MCF 10A (cell line): ENCODE measurements at regions not wholly inside any gene's neighbourhood (a gene's known extent, or its start where the extent isn't known, plus 50 kb on each side); places are given as distances from the start of the nearest gene placed in this dataset.

ENCODE experiments used
- BruUV-seq: library from RNA; stranded (reverse); fragments of 400-500 nt; replicated peaks from 2 replicates; lab custom pipeline; 2021; lab: Mats Ljungman, UMichigan
- CTCF ChIA-PET: fragments of 300-600 bp; sonication (Branson Sonifier 250); formaldehyde crosslinking; extraction: SDS; loops from one replicate; lab custom pipeline; 2021; ENCODE audit warnings: antibody characterized with exemption, inconsistent platforms; lab: Yijun Ruan, JAX
- POLR2A ChIA-PET: fragments of 300-600, 350-650 bp; sonication (Branson Sonifier 250); formaldehyde crosslinking; extraction: SDS; loops from one replicate; lab custom pipeline; 2020; ENCODE audit warnings: antibody characterized with exemption, inconsistent platforms; lab: Yijun Ruan, JAX
- DNase-seq: peaks from one replicate; pipeline ENCODE4 v3.0.0-alpha.2; 2018; ENCODE audit not compliant: unreplicated experiment
- H3K27ac Mint-ChIP-seq: one replicate; pipeline ENCODE4 v1.8.0; 2022; ENCODE audit warnings: mild to moderate bottlenecking, low read depth, mixed read lengths; ENCODE audit not compliant: unreplicated experiment
- H3K27me3 Mint-ChIP-seq: one replicate; pipeline ENCODE4 v1.8.0; 2022; ENCODE audit warnings: mixed read lengths; ENCODE audit not compliant: insufficient read depth, unreplicated experiment
- H3K36me3 Mint-ChIP-seq: one replicate; pipeline ENCODE4 v1.8.0; 2022; ENCODE audit warnings: mild to moderate bottlenecking, moderate library complexity, mixed read lengths; ENCODE audit not compliant: insufficient read depth, unreplicated experiment
- H3K4me1 Mint-ChIP-seq: one replicate; pipeline ENCODE4 v1.8.0; 2022; ENCODE audit warnings: mixed read lengths; ENCODE audit not compliant: insufficient read depth, unreplicated experiment
- H3K4me3 Mint-ChIP-seq: one replicate; pipeline ENCODE4 v1.8.0; 2022; ENCODE audit warnings: mild to moderate bottlenecking, moderate library complexity, mixed read lengths; ENCODE audit not compliant: unreplicated experiment
- H3K9me3 Mint-ChIP-seq: one replicate; pipeline ENCODE4 v1.8.0; 2022; ENCODE audit warnings: mixed read lengths; ENCODE audit not compliant: unreplicated experiment
- CTCF ChIP-seq: fragments of 200-600 bp; IDR thresholded peaks from one replicate; pipeline ENCODE4 v1.8.0; 2022; ENCODE audit warnings: antibody characterized with exemption, mild to moderate bottlenecking; ENCODE audit not compliant: unreplicated experiment
- intact Hi-C: fragments of 100-400 bp; cut with micrococcal nuclease; formaldehyde crosslinking; loops from 2 replicates; pipeline ENCODE4 v1.14.1; 2022

- BruUV-seq, result no TSS peak
- peaks cover 45% of the 10 kb centered on the region for H3K27me3 Mint-ChIP-seq
Measured at GRCh38 chr1:18052671-18053070, 54.9 kb upstream of the IGSF21 start.

GRCh38 chr1:18055156-18055555, 52.4 kb upstream of the IGSF21 start:
- no peak for DNase-seq
- Mint-ChIP-seq H3K27ac (no peak overlapping the region), H3K9me3 (no peaks in the 10 kb centered on the region), H3K4me1 (no peaks in the 10 kb centered on the region), H3K36me3 (no peaks in the 10 kb centered on the region), H3K4me3 (no peak overlapping the region), H3K27me3 (peaks cover 63% of the 10 kb centered on the region)
- intact Hi-C loops, result no loop called here
- ChIA-PET CTCF (no interaction called here), POLR2A (no interaction called here)
- no TSS peak for BruUV-seq
- no peak for TF ChIP-seq CTCF

More at GRCh38 chr1:18052671-18053070, 54.9 kb upstream of the IGSF21 start:
- intact Hi-C loops, result no loop called here
- DNase-seq, result no peak
- no peak for TF ChIP-seq CTCF
- Mint-ChIP-seq H3K27ac (no peak overlapping the region), H3K9me3 (peaks cover 9% of the 10 kb centered on the region), H3K4me3 (no peak overlapping the region), H3K4me1 (no peaks in the 10 kb centered on the region), H3K36me3 (no peaks in the 10 kb centered on the region)
- CTCF ChIA-PET, result no interaction called here
- POLR2A ChIA-PET, result interaction anchor here (0.7 kb wide), 1 partner anchor 109 kb away, joined by 3 read pairs; no protein-coding TSS in a partner anchor

GRCh38 chr1:18056545-18056944, 51.1 kb upstream of the IGSF21 start:
- no peak for DNase-seq
- Mint-ChIP-seq H3K27ac (no peak overlapping the region), H3K4me3 (no peak overlapping the region), H3K9me3 (no peaks in the 10 kb centered on the region), H3K4me1 (no peaks in the 10 kb centered on the region), H3K27me3 (peaks cover 62% of the 10 kb centered on the region), H3K36me3 (no peaks in the 10 kb centered on the region)
- intact Hi-C loops, result no loop called here
- no TSS peak for BruUV-seq
- CTCF ChIA-PET, result no interaction called here
- TF ChIP-seq CTCF, result no peak
- POLR2A ChIA-PET, result no interaction called here

- Mint-ChIP-seq H3K4me1 (no peaks in the 10 kb centered on the region), H3K27me3 (peaks cover 51% of the 10 kb centered on the region), H3K27ac (no peak overlapping the region), H3K9me3 (no peaks in the 10 kb centered on the region), H3K36me3 (no peaks in the 10 kb centered on the region), H3K4me3 (no peak overlapping the region)
- intact Hi-C loops, result no loop called here
- BruUV-seq, result no TSS peak
- CTCF ChIA-PET, result no interaction called here
- DNase-seq, result no peak
- POLR2A ChIA-PET, result no interaction called here
- TF ChIP-seq CTCF, result no peak
Measured at GRCh38 chr1:18057623-18058022, 50.0 kb upstream of the IGSF21 start.
